HG03103 (cell line): ENCODE measurements at regions not wholly inside any gene's neighbourhood (a gene's known extent, or its start where the extent isn't known, plus 50 kb on each side); places are given as distances from the start of the nearest gene placed in this dataset.
"Not testable (repeated sequence)": the region's sequence is repeated elsewhere in the genome, so short reads cannot be mapped to it uniquely, and the experiment has no call there.

Source experiments
- ATAC-seq: cut with Tn5 transposase; IDR thresholded peaks from one replicate; pipeline ENCODE4 v1.9.1; 2021; ENCODE audit warnings: low read depth; ENCODE audit not compliant: unreplicated experiment

DNA sequence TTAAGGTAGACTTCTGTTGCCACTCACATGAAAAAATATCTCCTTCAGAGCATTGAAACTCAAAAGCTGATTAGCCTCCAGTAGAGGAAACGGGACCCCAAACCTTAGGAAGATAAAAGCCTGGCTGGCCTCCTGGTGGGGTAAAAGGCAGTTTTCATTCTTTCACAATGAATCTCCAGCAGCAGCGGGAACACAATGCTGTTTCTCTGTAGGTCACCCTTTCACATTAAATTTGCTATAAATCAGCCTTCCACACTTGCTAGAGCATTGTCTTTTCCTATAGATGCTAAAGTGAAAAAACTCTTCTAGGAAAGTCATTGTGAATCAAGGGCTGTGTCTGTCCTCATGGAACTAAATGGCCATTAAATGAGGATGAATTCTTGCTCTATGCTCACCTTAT, 207.3 kb upstream of the MAGEB2 start:
- no peak for ATAC-seq

DNA sequence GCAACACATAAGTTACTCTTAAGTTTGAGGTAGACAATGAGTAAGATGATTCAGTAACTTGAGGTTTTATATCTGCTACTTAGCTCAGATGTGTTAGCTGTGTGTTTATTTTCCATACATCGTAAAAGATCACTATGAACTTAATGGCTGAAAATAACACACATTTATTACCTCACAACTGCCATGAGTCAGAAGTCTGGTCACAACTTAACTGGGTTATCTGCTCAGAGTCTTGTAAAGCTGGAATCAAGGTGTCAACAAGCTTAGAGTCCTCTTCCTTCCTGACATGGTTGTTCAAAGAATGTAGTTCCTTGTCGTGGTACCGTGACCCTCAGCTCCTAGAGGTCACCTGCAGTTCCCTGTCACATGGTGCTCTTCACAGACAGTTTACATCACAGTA, 204.9 kb upstream of the MAGEB2 start:
- ATAC-seq = no peak

DNA sequence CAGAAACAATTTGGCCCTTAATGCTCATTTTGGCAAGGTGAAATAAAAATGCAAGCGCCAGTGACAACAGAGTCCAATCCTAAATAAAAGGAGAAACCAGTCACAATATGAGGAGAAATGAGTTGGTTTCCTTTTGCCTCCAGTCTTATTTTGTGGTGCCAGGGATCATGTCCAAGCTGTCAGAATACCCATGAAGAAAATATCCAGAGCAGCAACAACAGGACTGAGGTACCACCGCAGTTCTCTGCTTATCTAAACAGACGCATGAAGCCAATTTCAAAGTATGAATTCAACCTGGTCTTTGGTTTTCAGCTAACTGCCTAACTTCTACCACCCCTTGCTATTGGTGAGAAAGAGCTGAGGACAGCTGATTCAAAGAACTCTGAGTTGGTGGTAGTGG, 199.9 kb upstream of the MAGEB2 start:
- ATAC-seq = no peak

DNA sequence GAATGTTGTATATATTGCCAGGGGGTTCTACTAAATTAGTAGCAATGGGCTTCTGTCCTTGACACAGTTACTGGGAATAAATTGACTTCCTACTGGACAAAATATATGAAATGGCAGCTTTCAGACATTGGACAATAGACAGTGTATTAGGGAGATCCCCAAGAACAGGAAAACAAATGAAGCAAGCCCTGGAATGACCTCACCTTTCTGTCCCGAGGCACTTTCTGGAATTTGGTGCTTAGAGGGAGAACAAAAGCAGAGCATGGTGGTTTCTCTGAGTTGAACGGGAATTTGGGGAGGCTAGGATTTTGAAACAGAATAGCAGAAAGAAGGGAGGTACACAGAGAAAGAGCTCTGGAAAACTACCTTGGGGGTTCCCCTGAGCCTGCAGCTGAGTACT, 187.7 kb upstream of the MAGEB2 start:
- no peak for ATAC-seq

DNA sequence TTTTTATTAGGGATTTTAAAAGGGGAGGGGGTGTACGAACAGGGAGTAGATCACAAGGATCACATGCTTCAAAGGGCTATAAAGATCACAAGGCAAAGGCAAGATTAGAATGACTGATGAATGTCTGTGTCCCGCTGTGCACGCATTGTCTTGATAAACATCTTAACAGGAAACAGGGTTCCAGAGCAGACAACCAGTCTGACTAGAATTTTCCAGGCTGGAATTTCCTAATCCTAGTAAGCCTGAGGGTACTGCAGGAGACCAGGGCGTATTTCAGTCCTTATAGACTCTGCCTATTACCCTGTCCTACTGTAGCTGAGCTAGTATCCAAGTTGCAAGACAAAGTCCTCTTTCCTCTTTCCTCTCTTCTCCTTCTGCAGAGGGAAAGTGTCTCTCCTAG, 179.0 kb upstream of the MAGEB2 start:
- ATAC-seq = not testable (repeated sequence)

DNA sequence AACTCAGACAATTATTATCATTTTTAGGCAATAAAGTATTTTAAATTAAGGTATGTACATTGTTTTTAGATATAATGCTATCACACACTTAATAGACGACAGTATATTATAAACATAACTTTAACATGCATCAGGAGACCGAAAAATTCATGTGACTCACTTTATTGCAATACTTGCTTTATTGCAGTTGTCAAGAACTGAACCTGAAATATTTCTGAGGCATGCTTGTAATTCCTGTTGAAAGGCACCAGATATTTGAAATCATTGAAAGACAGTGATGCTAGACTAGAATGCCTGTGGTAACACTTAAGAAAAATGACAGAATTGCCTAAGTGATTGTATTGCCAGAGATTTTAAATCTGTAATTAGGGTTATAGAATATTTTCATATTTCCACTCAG, 175.6 kb upstream of the MAGEB2 start:
- ATAC-seq = no peak

DNA sequence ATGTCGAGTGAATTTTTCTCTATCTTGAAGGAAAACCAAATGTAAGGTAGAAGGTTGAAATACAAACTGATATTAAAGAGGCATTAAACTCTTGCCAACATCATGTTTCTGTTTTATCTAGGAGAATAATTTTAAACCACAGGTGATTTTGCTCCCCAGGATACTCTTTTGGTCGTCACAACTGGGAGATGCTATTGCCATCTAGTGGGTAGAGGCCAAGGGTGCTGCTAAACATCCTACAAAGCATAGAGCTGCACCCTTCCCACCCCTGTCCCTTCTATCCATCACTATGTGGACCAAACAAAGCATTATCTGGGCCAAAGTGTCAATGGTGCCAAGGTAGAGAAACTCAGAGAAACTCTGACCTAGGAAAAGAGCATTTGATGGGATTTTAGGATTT, 154.6 kb upstream of the MAGEB2 start:
- no peak for ATAC-seq

DNA sequence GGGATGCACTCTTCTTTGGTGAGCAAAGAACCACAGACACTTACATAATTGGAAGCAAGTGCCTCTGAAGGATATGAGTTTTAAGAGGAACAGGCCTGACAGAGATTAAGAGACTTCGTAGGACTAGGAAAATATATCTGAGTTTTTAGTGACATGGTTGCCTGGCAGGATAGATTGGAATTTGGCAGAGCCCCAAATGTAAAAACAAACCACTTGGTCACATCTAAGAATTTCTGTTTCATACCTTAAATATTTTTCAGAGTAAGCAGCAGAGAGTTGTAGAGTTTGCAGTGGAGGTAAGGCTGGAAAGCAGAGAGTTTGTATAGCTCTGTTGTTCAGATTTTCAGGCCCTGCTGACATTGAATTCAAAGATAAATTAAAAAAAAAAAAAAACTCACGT, 150.1 kb upstream of the MAGEB2 start:
- no peak for ATAC-seq

DNA sequence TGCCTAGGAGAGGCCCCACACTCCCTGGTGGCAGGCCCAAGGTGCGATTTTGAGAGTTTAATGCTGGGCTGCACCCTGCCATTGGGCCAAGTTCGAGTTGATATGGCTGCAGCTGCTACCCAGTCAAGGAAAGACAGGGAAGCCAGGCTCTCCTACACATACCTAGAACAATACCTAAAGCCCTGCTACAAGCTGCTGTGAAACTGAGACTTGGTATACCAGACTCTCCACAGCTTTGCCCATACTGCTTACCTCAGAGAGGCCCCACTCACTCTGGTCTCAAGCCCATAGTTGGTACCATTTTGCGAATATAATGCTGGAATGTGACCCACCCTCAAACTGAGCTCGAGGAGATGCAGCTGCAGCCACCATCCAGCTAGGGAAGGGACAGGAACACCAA, 147.7 kb upstream of the MAGEB2 start:
- ATAC-seq = no peak

DNA sequence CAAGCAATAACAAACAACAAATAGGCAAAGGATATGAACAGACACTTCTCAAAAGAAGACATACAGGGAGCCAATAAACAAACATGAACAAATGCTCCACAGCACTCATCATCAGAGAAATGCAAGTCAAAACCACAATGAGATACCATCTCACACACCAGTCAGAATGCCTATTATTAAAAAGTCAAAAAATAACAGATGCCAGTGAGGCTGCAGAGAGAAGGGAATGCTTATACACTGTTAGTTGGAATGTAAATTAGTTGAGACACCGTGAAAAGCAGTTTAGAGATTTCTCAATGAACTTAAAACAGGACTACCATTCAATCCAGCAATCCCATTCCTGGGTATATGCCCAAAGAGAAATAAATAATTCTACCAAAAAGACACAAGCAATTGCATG, 129.8 kb upstream of the MAGEB2 start:
- ATAC-seq = no peak

DNA sequence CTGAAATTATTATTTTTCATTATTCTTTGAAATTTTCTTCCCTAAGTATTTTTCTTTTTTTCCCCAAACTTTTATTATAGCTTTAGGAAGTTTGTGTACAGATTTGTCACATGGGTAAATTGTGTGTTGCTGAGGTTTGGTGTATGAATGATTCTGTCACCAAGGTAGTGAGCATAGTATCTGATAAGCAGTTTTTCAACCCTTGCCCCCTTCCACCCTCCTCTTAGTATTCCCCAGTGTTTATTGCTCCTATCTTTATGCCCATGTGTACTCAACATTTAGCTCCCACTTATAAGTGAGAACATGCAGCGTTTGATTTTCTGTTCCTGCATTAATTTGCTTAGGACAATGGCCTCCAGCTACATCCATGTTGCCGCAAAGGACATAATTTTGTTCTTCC, 103.9 kb upstream of the MAGEB2 start:
- ATAC-seq = no peak

DNA sequence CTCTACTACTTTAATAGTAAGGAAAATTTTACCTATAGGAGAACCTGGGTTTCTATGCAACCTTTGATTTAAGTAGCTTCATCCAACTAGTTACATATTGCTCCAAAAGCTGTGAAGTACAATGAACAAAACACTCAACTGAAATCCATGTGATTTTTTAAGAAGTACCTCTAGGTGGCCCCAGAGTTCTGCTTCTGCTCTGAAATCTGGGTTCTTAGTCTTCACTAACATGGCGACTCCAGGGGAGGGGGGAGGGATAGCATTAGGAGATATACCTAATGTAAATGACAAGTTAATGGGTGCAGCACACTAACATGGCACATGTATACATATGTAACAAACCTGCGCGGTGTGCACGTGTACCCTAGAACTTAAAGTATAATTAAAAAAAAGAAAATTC, 73.4 kb upstream of the MAGEB2 start:
- peak; percentile 78 for ATAC-seq

DNA sequence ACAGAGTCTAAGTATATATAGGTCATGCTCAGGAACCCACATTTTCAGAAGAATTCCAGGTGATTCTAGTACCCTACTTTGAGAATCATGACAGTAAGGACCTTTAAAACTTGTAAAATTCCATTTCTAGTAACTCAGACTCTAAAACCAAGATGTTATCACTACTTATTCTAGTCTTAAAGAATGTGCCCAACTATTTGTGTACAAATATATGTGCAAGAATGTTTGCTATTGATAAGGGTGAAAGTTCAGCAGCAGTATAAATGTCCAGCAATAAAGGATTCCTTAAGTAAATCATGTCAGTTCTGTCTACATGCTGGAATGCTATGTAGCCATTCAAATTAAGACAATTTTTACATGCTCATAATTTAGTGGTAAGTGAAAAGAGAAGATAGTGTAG, 71.1 kb upstream of the MAGEB2 start:
- no peak for ATAC-seq

DNA sequence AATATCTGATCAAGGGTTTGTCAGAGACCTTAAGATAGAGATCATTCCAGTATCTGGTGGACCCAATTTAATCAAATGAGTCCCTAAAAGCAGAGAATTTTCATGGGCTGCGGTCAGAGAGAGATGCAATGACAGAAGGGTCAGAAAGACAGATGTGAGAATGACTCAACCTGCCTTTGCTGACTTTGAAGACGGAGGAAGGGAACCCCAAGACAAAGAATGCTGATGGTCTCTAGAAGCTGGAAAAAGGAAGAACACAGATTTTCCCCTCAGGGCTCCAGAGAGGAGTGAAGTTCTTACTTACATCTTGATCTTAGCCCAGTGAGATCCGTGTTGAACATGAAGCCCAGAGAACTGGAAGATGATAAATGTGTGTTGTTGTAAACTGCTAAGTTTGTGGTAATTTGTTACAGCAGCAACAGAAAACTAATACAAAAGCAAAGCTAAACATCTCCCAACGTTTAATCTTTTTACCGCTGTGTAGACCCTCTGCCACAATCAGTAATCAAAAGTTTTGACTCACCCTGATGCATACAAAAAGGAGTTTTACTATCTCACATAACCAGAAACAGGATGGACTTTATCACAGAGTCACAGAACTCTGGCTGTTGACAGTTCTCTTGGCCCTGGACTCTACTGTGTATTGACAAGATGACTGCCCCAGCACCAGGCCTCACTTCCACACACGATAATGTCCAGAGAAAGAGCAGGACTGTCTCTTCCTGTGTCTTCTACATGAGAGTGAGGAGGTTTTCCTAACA, 70.2 kb upstream of the MAGEB2 start:
- no peak for ATAC-seq

DNA sequence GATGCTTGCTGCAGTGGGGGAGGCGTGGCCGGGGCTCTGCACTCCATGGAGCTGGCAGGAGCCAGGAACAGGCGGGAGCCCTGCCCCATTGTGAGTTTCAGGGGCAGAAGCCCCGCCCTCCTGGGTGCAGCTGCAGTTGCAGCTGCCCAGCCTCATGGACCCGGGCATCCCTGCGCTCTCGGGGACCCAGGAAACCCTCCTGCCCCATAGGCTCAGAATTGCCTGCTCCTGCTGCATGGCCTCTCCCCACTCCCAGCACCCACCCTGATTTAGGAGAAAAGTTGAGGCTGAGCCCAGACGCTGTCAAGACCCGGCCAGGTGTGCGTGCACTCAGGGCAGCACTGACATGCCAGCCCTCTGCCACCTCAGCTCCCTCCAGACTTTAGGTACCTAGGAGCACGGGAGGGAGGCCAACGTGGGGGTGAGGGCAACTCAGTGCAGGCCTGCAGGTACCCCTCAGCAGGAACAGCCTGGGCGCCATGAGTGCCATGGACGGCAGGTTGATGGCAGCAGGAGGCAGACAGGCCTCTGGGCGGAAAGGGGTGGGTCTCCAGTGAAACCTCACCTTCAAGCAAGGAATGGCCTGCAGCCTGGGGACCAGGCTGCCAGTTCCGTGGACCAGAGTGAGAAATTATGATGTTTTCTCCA, 67.2 kb upstream of the MAGEB2 start:
- no peak for ATAC-seq

DNA sequence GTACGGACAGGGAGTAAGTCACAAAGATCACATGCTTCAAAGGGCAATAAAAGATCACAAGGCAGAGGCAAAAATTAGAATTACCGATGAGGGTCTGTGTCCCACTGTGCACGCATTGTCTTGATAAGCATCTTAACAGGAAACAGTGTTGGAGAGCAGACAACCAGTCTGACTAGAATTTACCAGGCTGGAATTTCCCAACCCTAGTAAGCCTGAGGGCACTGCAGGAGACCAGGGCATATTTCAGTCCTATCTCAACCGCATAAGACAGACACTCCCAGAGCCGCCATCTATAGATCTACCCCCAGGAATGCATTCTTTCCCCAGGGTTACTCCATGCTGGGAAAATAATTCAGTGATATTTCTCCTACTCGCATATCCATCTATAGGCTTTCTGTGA, 66.2 kb upstream of the MAGEB2 start:
- ATAC-seq = not testable (repeated sequence)

DNA sequence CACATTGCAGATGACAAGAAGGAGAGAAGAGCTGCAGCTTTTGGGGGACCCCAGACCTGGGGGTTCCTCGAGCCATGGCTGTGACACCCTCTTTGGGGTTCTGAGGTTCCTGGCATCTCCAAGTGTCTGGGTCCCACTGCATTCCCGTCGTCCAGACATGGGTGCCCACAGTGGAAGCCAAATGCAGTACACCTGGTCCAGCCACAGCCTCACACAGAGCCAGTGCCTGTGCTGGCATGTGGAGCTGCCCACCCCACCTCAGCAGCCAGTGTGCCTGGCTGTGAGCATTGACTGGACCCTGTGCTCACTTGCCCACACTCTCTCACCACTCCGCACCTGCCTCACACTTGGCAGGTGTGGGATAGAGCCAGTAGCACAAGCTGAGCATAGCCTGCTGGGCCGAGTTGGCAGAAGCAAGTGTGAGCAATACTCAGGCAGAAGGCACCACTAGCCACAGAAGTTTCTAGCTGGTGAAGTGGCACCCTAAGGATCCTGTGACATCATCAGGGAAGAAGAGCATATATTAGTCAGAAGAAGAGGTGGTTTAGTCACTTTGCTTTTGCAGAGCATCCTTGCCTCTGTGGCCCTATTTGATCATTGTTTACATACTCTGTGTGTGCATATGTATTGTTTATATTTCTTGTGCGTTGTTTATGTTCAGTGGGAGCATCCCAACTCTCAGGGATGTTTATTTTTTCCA, 65.0 kb upstream of the MAGEB2 start:
- ATAC-seq = no peak

DNA sequence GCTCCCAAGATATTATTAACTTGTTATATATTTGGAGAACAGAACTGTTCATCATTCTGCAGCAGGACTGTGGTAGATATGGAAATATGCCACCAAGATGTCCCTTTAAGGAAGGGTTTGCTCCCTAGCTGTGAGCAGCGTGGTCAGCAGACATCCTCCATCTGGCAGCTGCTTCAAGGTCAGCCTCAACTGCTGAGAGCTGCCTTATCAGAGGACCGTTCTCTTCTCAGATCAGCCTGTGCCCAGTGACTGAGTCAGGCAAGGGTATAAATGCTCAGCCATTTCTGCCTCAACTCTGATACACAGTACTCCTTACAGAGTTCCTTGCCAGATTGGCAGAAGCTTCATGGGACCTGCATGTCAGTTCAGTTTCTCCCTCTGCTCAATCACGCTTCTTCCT, 63.4 kb upstream of the MAGEB2 start:
- ATAC-seq = no peak

DNA sequence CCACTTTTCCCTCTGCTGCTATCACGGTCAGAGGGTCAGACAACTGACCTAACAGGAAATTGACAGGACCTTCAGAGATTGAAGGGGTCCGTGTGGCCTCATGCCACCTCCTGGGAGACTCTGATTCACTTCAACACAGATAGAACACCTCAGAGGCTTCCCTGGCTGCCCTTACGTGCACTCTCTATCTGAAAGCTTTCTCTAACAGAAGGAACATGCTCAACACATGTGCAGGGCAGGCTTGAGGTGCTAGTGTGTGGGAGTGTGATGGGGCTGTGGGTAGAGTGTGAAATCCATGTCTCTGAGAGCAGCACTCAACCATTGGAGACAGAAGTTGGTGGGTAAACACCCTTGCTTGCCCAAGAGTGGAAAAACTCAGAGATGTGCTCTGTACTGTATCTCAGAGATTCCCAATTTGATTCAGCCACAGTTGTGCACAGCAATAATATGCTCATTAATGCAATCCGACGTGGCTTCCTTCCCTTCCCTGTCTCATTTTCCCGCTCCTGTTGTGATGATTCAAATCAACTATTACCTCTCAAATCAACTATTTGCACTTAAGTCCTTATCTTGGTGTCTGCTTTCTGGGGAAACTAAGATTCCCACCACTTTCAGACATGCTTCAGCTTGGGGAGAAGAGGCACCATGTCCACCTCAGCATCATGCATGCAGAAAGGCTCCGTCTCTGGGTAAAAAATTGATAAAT, 62.0 kb upstream of the MAGEB2 start:
- no peak for ATAC-seq

DNA sequence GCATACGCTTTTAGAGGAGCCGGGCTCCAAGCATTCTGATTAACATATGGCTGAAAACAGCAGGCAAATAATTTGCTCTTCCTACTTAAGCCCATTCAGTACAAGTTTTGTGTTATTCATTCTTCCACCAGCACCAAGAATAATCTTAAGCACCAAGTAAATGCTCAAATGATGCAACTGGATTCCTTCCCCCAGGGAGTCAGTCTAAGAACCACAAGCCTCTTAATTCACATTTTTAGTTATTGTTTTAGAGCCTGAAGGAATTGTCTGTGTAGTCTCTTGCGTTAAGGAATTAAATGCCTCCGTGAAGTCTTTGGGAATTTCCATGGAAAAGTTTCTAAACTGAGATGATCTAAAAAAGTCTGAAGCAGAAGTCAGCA, 61.5 kb upstream of the MAGEB2 start:
- no peak for ATAC-seq

DNA sequence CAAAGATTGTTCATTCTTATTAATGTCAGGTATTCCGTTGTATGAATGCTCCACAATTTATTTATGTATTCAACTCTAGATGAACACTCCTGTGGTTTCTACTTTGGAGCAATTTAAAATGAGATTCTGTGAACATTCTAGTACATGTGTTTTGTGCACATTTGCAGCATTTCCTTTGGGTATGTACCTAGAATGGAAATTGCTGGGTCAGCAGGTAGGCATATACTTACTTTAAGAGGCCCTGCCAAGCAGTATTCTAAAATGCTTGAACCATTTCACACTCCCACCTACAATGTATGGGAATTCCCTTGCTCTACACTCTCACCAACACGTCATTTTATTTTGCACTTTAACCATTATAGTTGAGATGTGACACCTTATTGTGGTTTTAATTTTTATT, 59.4 kb upstream of the MAGEB2 start:
- no peak for ATAC-seq
